ENCODE measurements at regions not wholly inside any gene's neighbourhood (a gene's known extent, or its start where the extent isn't known, plus 50 kb on each side); places are given as distances from the start of the nearest gene placed in this dataset.

- DNase-seq (ENCODE audit: low read depth in 2 of 2) = no peak
Observed at GRCh38 chr9:118059484-118060278, 355.5 kb downstream of the TLR4 start.

- DNase-seq (ENCODE audit: low read depth in 2 of 2) = no peak
Observed at GRCh38 chr9:118083161-118083560, 379.0 kb downstream of the TLR4 start.

DNA sequence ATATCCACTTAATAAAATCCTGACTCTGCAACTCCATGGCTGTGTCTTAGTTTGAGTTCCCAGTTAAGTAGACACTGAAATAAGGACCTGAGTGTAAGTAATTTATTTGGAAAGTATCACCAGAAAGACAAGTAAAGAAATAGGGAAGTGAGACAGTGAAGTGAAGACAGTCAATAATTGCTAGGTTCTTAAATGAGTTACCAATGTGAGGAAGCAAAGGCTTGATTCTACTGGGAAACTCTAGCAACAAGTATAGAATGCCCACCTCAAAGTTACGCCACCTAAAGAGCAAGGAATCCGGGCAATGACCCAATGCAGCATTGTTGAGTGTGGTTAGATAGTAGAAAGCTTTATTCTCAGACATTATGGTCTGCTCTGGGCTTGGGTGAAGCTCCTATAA lies 383.9 kb downstream of the TLR4 start:
- no peak for DNase-seq (ENCODE audit: low read depth in 2 of 2)

- DNase-seq (ENCODE audit: low read depth in 2 of 2) = no peak
Observed at GRCh38 chr9:118091226-118091625, 387.0 kb downstream of the TLR4 start.

DNA sequence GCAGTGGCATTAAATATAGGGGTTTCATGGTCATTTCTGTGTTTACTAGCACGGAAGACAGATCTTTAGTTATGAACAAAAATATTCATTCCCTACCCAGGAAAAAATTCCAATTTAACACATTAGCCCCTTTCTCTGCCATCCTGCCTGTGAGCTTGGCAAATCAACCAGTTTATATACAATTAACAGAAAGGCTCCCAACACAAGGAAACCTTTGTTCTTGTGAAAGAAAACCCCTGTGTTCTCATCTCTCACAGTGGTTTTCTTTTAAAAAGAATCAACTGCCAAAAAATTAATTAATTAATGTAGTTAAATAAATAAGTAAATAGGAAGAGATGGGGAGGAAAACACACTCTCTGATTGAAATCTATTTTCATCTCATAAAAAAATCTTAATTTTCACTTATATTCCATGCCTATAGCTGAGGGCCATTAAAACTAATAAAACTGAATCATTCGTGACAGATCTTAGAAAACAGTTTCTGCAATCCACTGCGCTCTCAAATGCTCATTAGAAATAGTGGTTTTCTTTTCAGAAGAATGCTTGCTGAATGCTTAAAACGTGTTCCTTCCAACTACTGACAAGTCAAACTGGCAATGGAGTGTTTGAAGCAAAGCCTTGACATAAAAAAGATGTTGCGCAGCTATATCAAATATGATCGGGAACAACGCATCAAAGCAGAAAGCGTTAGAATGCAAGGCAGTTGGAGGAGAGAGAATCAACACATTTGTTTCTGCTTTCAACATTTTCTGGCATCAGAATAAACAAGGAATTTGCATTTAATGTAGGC lies 387.7 kb downstream of the TLR4 start:
- no peak for DNase-seq (ENCODE audit: low read depth in 2 of 2)

GRCh38 chr9:118094387-118094786 lies 390.2 kb downstream of the TLR4 start:
- DNase-seq (ENCODE audit: low read depth in 2 of 2) = no peak

- no peak for DNase-seq (ENCODE audit: low read depth in 2 of 2)
Observed at GRCh38 chr9:118100529-118101419, 396.6 kb downstream of the TLR4 start.

GRCh38 chr9:118104363-118104762 lies 400.2 kb downstream of the TLR4 start:
- no peak for DNase-seq (ENCODE audit: low read depth in 2 of 2)

GRCh38 chr9:118108971-118109370 lies 404.8 kb downstream of the TLR4 start:
- no peak for DNase-seq (ENCODE audit: low read depth in 2 of 2)

DNA sequence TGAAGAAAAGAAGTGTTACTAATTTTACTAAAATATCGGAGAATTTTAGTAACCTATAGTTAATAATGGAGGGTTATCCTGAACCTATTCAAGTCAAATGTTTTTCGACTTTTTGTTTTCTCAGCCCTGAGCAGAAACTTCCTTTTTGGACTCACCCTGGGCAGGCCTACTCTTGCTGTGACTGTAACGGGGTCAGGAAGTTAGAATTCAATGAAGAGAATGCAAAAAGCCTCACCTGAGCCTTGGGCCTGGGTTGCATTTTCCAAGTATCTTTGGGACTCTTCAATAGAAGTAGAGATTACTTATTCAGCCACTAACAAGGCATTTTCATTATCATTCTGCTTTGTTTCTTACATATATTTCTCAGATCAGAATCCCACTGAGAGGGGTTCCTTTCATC lies 405.3 kb downstream of the TLR4 start:
- DNase-seq (ENCODE audit: low read depth in 2 of 2) = no peak

GRCh38 chr9:118121361-118121760 lies 417.2 kb downstream of the TLR4 start:
- DNase-seq (ENCODE audit: low read depth in 2 of 2) = no peak

- DNase-seq (ENCODE audit: low read depth in 2 of 2) = no peak
Observed at GRCh38 chr9:118128313-118128712, 424.1 kb downstream of the TLR4 start.

- no peak for DNase-seq (ENCODE audit: low read depth in 2 of 2)
Observed at GRCh38 chr9:118129541-118129940, 425.3 kb downstream of the TLR4 start.

DNA sequence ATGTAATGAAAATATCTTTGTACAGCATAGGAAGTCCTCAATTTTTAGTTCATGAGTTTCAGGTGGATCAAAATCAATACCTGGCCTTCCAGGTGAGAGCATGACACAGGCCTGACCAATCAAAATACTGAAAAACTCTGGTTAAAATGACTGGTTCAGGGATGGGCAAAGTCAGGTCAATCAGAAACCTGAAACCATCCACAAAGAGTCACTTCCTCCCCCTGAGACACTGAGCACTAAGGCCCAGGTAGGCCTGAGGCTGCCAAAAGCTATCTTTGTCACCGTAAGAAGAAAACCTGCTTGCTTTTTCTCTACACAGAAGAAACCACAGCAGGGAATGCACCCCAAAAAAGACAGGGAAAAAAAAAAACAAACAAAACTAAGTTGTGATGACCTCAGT lies 444.8 kb downstream of the TLR4 start:
- DNase-seq (ENCODE audit: low read depth in 2 of 2) = no peak

GRCh38 chr9:118156846-118157245 lies 452.6 kb downstream of the TLR4 start:
- DNase-seq (ENCODE audit: low read depth in 2 of 2) = no peak

- no peak for DNase-seq (ENCODE audit: low read depth in 2 of 2)
Observed at GRCh38 chr9:118162716-118163115, 458.5 kb downstream of the TLR4 start.

DNA sequence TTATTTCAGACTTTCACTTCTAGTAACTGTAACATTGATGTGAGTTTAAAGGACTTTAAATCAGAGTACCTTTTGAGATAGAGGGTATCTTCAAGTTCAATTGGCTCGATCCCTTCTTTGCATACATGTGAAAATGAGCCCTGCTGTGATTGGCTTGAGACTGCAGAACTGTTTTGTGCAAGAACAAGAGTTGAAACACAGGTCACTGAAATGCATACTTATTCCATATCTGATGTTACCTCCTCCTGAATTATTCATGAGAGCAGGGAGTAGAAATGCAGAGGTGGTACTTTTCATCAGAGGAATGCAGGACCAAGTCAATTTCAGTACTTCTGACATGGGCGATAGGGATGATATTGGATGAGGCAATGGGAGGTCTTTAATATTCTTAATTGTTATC lies 459.5 kb downstream of the TLR4 start:
- no peak for DNase-seq (ENCODE audit: low read depth in 2 of 2)

- DNase-seq (ENCODE audit: low read depth in 2 of 2) = no peak
Observed at GRCh38 chr9:118165451-118165850, 461.2 kb downstream of the TLR4 start.

DNA sequence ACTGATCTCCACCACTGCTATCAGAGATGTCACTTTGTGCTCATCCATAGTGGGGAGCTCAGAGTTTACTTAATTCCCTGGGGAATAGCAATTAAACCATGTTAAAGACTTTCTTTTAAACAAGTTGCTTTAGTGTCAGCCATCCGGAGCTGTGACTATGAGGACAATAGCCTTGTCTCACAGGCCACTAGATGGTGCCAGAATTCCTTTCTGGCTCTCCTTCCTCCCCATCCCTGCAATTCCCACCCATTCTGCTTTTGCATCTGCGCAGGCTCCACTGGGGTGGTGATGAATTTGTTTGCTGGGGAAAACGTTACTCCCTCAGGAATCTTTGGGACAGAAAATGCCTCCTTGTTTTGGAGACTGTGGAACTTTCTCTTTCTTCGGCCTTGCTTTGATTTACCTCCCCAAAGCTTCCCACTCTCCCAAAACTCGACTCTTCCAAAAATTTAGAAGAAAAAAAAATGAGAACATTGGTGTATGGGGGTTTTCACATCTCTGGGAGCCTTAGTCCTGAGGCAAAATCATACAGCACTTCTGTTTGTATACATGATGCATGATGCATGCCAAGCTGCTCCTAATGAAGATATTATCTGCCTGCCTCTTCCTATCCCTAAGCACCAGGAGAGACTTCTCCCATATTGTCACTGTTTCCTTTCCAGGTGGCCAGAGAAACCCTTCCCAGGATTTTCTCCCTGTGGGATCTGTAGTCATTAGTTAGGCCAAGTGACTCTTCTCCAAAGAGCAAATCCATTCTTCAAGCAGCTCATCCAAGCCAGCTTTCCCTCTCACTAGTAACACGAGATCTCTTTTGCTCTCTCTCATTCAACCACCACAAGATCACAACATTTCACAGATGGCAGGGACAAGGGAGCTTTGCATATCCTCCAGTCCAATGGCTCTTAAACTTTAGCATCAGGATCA lies 466.1 kb downstream of the TLR4 start:
- DNase-seq (ENCODE audit: low read depth in 2 of 2) = no peak

- no peak for DNase-seq (ENCODE audit: low read depth in 2 of 2)
Observed at GRCh38 chr9:118177241-118177640, 473.0 kb downstream of the TLR4 start.

DNA sequence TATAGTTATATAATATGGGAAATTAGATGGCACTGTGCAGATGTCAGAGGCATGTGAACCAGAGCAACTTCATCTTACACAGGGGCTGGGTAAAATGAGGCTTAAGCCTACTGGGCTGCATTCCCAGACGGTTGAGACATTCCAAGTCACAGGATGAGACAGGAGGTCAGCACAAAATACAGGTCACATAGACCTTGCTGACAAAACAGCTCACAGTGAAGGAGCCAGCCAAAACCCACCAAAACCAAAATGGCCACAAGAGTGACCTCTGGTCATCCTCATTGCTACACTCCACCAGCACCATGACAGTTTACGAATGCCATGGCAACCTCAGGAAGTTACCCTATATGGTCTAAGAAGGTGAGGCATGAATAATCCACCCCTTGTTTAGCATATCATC lies 479.4 kb downstream of the TLR4 start:
- no peak for DNase-seq (ENCODE audit: low read depth in 2 of 2)

All from stimulated activated CD8-positive, alpha-beta memory T cell treated with anti-CD3 and anti-CD28 coated beads, Interleukin-7, amount 100 ng/mL, for 4 hours (primary cell).